Germinal center (tissue), 1 donor: ENCODE measurements at regions not wholly inside any gene's neighbourhood (a gene's known extent, or its start where the extent isn't known, plus 50 kb on each side); places are given as distances from the start of the nearest gene placed in this dataset.
"Not testable (repeated sequence)": the region's sequence is repeated elsewhere in the genome, so short reads cannot be mapped to it uniquely, and the experiment has no call there.

ENCODE experiments used
- DNase-seq: peaks from one replicate; pipeline ENCODE4 v3.0.0; 2012; ENCODE audit warnings: mixed read lengths, low spot score

- DNase-seq: no peak
Observed at GRCh38 chr6:74579794-74580193, 626.1 kb downstream of the COL12A1 start.

GRCh38 chr6:74579047-74579446 lies 626.8 kb downstream of the COL12A1 start:
- DNase-seq: no peak

DNA sequence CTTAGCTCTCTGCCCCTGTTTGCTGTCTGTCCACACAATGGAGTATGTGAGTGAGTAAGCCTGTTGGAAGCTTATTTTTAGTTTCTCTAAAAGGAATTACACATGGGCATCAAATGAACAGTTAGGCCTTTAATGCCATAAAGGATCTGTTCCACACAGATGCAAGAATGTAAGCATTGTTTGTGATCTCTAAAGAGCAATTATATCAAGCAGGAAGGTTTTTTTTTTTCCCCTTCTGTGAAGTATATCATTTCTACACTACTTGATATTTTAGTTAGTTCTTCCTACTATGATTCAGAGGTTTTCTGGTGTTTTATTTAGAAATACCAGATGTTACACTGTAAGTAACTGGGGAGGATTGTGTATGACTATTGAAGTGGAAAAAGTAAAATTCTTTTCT lies 627.5 kb downstream of the COL12A1 start:
- no peak for DNase-seq

DNA sequence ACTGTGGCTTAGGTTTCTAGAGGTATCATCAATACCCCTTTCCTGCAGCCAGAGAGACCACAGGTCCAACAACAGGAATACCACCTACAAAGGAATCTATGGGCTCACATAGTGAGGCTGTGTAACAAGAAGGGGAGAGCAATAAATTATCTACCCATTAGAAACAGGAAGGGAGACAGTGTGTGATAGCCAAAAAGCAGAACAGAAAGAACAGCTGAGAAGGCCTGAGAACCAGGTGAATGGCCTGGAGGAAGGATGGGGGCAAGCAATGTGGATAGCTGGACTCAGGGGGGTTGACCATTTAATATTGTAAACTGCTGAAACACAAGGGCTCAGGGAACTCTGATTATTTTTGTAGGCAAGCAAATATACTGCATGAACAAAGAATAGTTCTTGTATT lies 628.2 kb downstream of the COL12A1 start:
- DNase-seq: no peak

DNA sequence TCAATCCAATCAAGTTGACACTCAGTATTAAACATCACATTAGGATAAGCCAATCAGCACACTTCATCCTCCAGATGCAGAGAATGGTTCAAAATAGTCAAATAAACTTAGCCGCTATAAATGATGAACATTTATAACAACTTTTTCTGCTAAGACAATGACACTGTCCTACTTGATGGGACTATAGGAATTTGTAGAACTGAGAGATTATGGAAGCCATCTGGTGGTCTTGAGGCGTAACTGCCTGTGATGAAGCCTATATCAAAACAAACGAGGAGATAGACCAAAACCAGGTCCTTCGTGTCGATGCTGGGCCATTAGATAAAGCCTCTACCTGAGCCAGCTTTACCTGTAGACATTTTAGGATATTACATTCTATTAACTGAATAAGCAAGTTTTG lies 631.1 kb downstream of the COL12A1 start:
- DNase-seq: peak; percentile 19

GRCh38 chr6:74573613-74574012 lies 632.2 kb downstream of the COL12A1 start:
- DNase-seq: no peak

DNA sequence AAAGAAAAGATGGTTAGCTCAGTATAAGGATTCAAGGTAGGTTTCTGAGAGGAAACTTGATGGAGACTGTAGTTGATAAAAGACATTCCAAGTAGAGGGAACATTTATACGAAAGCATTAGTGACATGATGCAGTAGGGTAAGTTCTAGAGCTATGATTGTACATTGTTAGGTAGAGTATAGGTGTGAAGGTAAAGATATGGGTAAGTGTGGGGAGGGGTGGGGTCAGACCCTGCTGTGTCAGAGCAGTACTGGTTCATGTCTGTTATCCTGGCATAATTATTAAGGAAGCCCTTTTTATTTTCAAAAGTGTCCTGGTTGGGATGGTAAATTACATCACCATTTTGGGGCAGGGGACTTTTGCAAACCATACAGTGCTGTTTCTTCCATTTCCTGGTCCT lies 635.8 kb downstream of the COL12A1 start:
- no peak for DNase-seq

- no peak for DNase-seq
Observed at GRCh38 chr6:74568861-74569260, 637.0 kb downstream of the COL12A1 start.

- not testable (repeated sequence) for DNase-seq
Observed at GRCh38 chr6:74567923-74568290, 637.9 kb downstream of the COL12A1 start.

- no peak for DNase-seq
Observed at GRCh38 chr6:74567281-74567922, 638.5 kb downstream of the COL12A1 start.

- DNase-seq: no peak
Observed at GRCh38 chr6:74557236-74557635, 648.6 kb downstream of the COL12A1 start.

DNA sequence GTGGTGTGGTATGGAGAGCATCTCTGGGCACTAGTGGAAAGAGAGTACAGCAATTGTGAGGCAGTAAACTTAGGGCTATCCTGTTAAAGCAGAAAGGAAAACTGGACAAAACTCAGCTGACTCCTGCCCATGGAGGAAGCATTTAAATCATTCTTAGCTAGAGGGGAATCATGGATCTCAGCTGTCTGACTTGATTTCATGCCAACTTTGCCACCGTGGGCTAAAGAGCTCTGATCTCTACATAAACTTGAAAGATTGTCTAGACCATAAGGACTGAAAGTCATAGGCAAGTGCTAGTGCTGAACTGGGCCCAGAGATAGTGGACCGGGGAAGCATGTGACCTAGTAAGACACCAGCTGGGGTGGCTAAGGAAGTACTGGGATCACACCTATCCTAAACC lies 651.8 kb downstream of the COL12A1 start:
- DNase-seq: no peak

- DNase-seq: no peak
Observed at GRCh38 chr6:74551896-74552295, 654.0 kb downstream of the COL12A1 start.

DNA sequence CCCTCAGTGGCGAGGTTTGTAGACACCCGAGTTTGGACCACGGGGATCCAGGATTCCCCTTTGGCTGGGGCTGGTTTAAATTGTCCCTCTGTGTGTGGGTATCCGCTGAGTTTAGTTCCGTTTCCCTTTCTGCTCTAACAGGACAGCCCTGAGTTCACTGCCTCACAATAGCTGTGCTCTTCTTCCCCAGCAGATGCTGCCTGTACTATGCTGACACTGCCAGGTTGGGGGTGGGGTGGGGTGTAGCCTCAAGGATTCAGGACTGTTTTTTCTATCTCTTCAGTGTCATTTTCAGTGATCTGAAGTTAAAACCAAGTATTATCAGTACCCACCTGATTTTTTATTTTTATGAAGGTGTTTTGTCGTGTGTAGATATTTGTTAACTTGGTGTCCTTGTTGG lies 655.0 kb downstream of the COL12A1 start:
- no peak for DNase-seq

DNA sequence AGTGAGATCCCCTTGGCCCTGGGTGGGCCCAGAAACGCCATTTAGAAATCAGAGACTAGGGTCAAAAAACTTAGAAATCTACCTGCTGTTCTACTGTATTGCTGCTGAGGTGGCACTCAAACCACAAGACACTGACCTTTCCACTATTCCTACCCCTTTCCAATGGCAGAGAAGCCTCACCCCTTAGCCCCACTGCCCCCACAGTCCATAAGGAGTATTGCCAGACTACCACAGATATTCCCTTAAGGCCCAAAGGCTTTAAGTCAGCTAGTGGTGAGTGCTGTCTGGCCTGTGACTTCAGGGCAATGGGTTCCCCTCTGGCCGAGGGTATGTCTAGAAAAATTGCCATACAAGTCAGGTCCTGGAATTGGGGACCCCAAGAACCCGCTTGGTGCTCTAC lies 656.1 kb downstream of the COL12A1 start:
- no peak for DNase-seq

GRCh38 chr6:74534465-74535211 lies 671.2 kb downstream of the COL12A1 start:
- DNase-seq: no peak

- no peak for DNase-seq
Observed at GRCh38 chr6:74519163-74519562, 686.7 kb downstream of the COL12A1 start.

- no peak for DNase-seq
Observed at GRCh38 chr6:74518035-74518434, 687.8 kb downstream of the COL12A1 start.

DNA sequence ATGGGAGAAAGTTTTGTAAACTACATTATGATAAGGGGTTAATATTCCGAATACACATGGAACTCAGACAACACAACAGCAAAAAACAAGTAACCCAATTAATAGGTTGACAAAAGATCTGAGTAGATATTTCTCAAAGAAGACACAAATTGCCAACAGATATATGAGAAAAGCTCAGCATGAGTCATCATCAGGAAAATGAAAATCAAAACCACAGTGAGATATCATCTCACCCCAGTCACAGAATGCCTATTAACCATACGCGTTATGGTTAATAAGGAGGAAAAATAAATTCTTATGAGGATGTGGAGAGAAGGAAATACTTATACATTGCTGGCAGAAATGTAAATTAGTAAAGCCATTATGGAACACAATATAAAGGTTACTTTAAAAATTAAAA lies 695.0 kb downstream of the COL12A1 start:
- DNase-seq: no peak

GRCh38 chr6:74507649-74508048 lies 698.2 kb downstream of the COL12A1 start:
- no peak for DNase-seq

GRCh38 chr6:74505391-74505790 lies 700.5 kb downstream of the COL12A1 start:
- DNase-seq: no peak

GRCh38 chr6:74504941-74505340 lies 700.9 kb downstream of the COL12A1 start:
- no peak for DNase-seq

DNA sequence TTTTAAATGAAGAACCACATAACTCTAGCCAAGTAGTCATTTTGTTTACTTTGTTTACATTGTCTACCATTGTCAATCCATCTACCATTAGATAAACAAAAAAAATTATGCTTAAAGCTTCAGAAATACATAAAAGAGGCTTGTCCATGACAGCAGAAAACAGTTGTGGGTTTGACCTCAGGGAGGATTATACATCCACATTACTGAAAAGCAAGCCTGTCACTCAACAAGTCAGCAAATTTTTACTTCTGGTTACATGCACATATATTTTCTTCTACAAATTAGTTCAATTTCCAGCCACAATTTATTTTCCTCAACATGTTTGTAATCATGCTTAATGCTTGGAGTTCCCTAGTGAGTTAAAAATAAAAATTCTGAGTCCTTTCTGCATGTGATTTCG lies 713.3 kb downstream of the COL12A1 start:
- DNase-seq: no peak

DNA sequence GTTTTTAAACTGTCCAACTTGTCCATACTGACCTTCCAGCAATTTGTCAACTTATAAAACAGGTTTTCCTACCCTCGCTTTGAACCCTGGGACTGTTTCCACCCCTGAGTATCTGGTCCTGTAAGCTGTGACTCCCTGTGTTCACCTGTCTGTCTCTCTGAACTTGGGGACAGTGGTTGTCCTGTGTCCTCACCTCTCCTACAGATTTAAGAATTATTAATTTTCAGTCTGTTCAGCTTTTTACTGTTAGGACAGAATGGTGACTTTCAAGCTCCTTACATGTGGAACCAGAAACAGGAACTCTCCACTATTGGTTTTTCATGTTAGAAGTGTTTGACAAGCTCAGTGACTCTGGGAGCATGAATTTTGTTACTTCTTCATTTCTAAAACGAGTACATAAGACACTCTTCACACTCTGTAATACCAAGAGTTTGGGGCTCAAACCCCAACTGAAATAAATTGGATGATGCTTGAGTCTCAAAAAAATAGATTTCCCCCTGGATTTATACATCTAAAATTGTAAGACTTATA lies 713.9 kb downstream of the COL12A1 start:
- no peak for DNase-seq
